Stomach smooth muscle (tissue), 2 donors: ENCODE measurements at regions not wholly inside any gene's neighbourhood (a gene's known extent, or its start where the extent isn't known, plus 50 kb on each side); places are given as distances from the start of the nearest gene placed in this dataset.
"Not testable (repeated sequence)": the region's sequence is repeated elsewhere in the genome, so short reads cannot be mapped to it uniquely, and the experiment has no call there.

Experiments used
- H3K27ac ChIP-seq: one replicate; pipeline ENCODE4 v1.7.0; 2013; ENCODE audit warnings: mild to moderate bottlenecking, low read length, inconsistent platforms
- H3K27me3 ChIP-seq, 2 donors: one replicate each; pipeline ENCODE4 v1.7.0; 2013; ENCODE audit warnings: low read length in 2 of 2; ENCODE audit not compliant: insufficient read depth in 2 of 2, control insufficient read depth in 1 of 2
- H3K36me3 ChIP-seq, 2 donors: one replicate each; pipeline ENCODE4 v1.7.0; 2013; ENCODE audit warnings: low read length in 2 of 2; ENCODE audit not compliant: control insufficient read depth in 2 of 2, insufficient read depth in 2 of 2
- H3K4me1 ChIP-seq: one replicate; pipeline ENCODE4 v1.7.0; 2013; ENCODE audit warnings: low read length; ENCODE audit not compliant: control insufficient read depth, insufficient read depth
- H3K4me3 ChIP-seq, 2 donors: one replicate each; pipeline ENCODE4 v1.7.0; 2013; ENCODE audit warnings: low read length in 2 of 2
- H3K9ac ChIP-seq, 2 donors: one replicate each; pipeline ENCODE4 v1.7.0; 2013; ENCODE audit warnings: low read length in 2 of 2, mild to moderate bottlenecking in 1 of 2
- H3K9me3 ChIP-seq, 2 donors: one replicate each; pipeline ENCODE4 v1.7.0; 2013; ENCODE audit warnings: low read length in 2 of 2; ENCODE audit not compliant: control insufficient read depth in 2 of 2
- donor health status: healthy.
- donor health status: Pancreatic carcinoma.

- no peak overlapping the region for H3K9ac ChIP-seq
- H3K4me3 ChIP-seq: no peak overlapping the region
- H3K4me1 ChIP-seq: no peaks in the 10 kb centered on the region
- H3K36me3 ChIP-seq: no peaks in the 10 kb centered on the region
- no peaks in the 10 kb centered on the region for H3K9me3 ChIP-seq
- no peak overlapping the region for H3K27ac ChIP-seq
- H3K27me3 ChIP-seq: no peaks in the 10 kb centered on the region
Measured at GRCh38 chr6:94721459-94721858, 855.9 kb upstream of the MANEA start.

GRCh38 chr6:94713446-94713845, 863.9 kb upstream of the MANEA start:
- Histone ChIP-seq H3K4me3 (no peak overlapping the region), H3K9ac (no peak overlapping the region), H3K4me1 (no peaks in the 10 kb centered on the region), H3K27ac (no peak overlapping the region), H3K36me3 (no peaks in the 10 kb centered on the region), H3K9me3 (no peaks in the 10 kb centered on the region), H3K27me3 (no peaks in the 10 kb centered on the region)

- Histone ChIP-seq H3K36me3 (no peaks in the 10 kb centered on the region), H3K4me1 (no peaks in the 10 kb centered on the region), H3K9me3 (no peaks in the 10 kb centered on the region), H3K27me3 (no peaks in the 10 kb centered on the region), H3K4me3 (no peak overlapping the region), H3K9ac (no peak overlapping the region), H3K27ac (no peak overlapping the region)
Measured at GRCh38 chr6:94698773-94699172, 878.6 kb upstream of the MANEA start.

GRCh38 chr6:94687255-94687654, 890.1 kb upstream of the MANEA start:
- H3K36me3 ChIP-seq, H3K27me3 ChIP-seq, H3K9ac ChIP-seq, H3K9me3 ChIP-seq, H3K4me3 ChIP-seq, H3K4me1 ChIP-seq, H3K27ac ChIP-seq: not testable (repeated sequence)

- no peaks in the 10 kb centered on the region for H3K36me3 ChIP-seq
- H3K27ac ChIP-seq: no peak overlapping the region
- no peak overlapping the region for H3K9ac ChIP-seq
- no peaks in the 10 kb centered on the region for H3K4me1 ChIP-seq
- no peaks in the 10 kb centered on the region for H3K27me3 ChIP-seq
- no peak overlapping the region for H3K4me3 ChIP-seq
- H3K9me3 ChIP-seq: no peaks in the 10 kb centered on the region
Measured at GRCh38 chr6:94683409-94683808, 893.9 kb upstream of the MANEA start.

GRCh38 chr6:94680669-94681212, 896.6 kb upstream of the MANEA start:
- Histone ChIP-seq H3K4me3 (no peak overlapping the region), H3K9ac (no peak overlapping the region)

GRCh38 chr6:94673251-94673650, 904.1 kb upstream of the MANEA start:
- Histone ChIP-seq H3K9me3 (peaks cover 0 to 3% of the 10 kb centered on the region in 2 donors), H3K27me3 (no peaks in the 10 kb centered on the region), H3K4me1 (no peaks in the 10 kb centered on the region), H3K36me3 (no peaks in the 10 kb centered on the region), H3K4me3 (no peak overlapping the region), H3K27ac (no peak overlapping the region), H3K9ac (no peak overlapping the region)

More at GRCh38 chr6:94680669-94681212, 896.6 kb upstream of the MANEA start:
- Histone ChIP-seq H3K9me3 (no peaks in the 10 kb centered on the region), H3K27ac (no peak overlapping the region), H3K27me3 (no peaks in the 10 kb centered on the region), H3K4me1 (no peaks in the 10 kb centered on the region), H3K36me3 (no peaks in the 10 kb centered on the region)

GRCh38 chr6:94670017-94670416, 907.3 kb upstream of the MANEA start:
- H3K4me3 ChIP-seq: no peak overlapping the region
- H3K4me1 ChIP-seq: no peaks in the 10 kb centered on the region
- peaks cover 0 to 3% of the 10 kb centered on the region in 2 donors for H3K9me3 ChIP-seq
- no peak overlapping the region for H3K9ac ChIP-seq
- H3K36me3 ChIP-seq: no peaks in the 10 kb centered on the region
- H3K27me3 ChIP-seq: no peaks in the 10 kb centered on the region
- H3K27ac ChIP-seq: no peak overlapping the region

GRCh38 chr6:94668876-94669275, 908.5 kb upstream of the MANEA start:
- H3K9me3 ChIP-seq: peaks cover 0 to 3% of the 10 kb centered on the region in 2 donors
- H3K36me3 ChIP-seq: no peaks in the 10 kb centered on the region
- H3K27ac ChIP-seq: no peak overlapping the region
- H3K4me1 ChIP-seq: no peaks in the 10 kb centered on the region
- no peaks in the 10 kb centered on the region for H3K27me3 ChIP-seq
- H3K9ac ChIP-seq: no peak overlapping the region
- no peak overlapping the region for H3K4me3 ChIP-seq

GRCh38 chr6:94658929-94659328, 918.4 kb upstream of the MANEA start:
- Histone ChIP-seq H3K4me3 (no peak overlapping the region), H3K9ac (no peak overlapping the region), H3K27ac (no peak overlapping the region), H3K27me3 (no peaks in the 10 kb centered on the region), H3K9me3 (peaks cover 0 to 4% of the 10 kb centered on the region in 2 donors), H3K36me3 (no peaks in the 10 kb centered on the region), H3K4me1 (no peaks in the 10 kb centered on the region)

- no peaks in the 10 kb centered on the region for H3K27me3 ChIP-seq
- H3K9me3 ChIP-seq: no peaks in the 10 kb centered on the region
- H3K27ac ChIP-seq: no peak overlapping the region
- no peak overlapping the region for H3K9ac ChIP-seq
- H3K4me1 ChIP-seq: no peaks in the 10 kb centered on the region
- H3K4me3 ChIP-seq: no peak overlapping the region
- H3K36me3 ChIP-seq: no peaks in the 10 kb centered on the region
Measured at GRCh38 chr6:94651239-94651638, 926.1 kb upstream of the MANEA start.
